Middle frontal gyrus (tissue), 1 donor: ENCODE measurements at regions not wholly inside any gene's neighbourhood (a gene's known extent, or its start where the extent isn't known, plus 50 kb on each side); places are given as distances from the start of the nearest gene placed in this dataset.
"Not testable (repeated sequence)": the region's sequence is repeated elsewhere in the genome, so short reads cannot be mapped to it uniquely, and the experiment has no call there.

ENCODE experiments used
- DNase-seq: peaks from one replicate; pipeline ENCODE4 v3.0.0-alpha.2; 2015; ENCODE audit warnings: low spot score; ENCODE audit errors: extremely low spot score

GRCh38 chr12:11978726-11979384 lies 91.9 kb upstream of the BCL2L14 start:
- no peak for DNase-seq

- no peak for DNase-seq
These were observed 90.6 kb upstream of the BCL2L14 start for GRCh38 chr12:11980115-11980514.

- DNase-seq = no peak
These were observed 89.5 kb upstream of the BCL2L14 start for GRCh38 chr12:11981121-11981733.

GRCh38 chr12:11984417-11984816 lies 86.3 kb upstream of the BCL2L14 start:
- DNase-seq = no peak

- no peak for DNase-seq
These were observed 84.6 kb upstream of the BCL2L14 start for GRCh38 chr12:11986165-11986564.

GRCh38 chr12:11987901-11988300 lies 82.8 kb upstream of the BCL2L14 start:
- no peak for DNase-seq

GRCh38 chr12:11991604-11992003 lies 79.1 kb upstream of the BCL2L14 start:
- no peak for DNase-seq

- DNase-seq = no peak
These were observed 78.2 kb upstream of the BCL2L14 start for GRCh38 chr12:11992515-11992914.

GRCh38 chr12:11998307-11998943 lies 72.3 kb upstream of the BCL2L14 start:
- DNase-seq = not testable (repeated sequence)

- DNase-seq = no peak
These were observed 71.8 kb upstream of the BCL2L14 start for GRCh38 chr12:11998944-11999315.

- DNase-seq = no peak
These were observed 67.1 kb upstream of the BCL2L14 start for GRCh38 chr12:12003609-12004008.

- DNase-seq = no peak
These were observed 66.2 kb upstream of the BCL2L14 start for GRCh38 chr12:12004524-12004923.

- no peak for DNase-seq
These were observed 63.6 kb upstream of the BCL2L14 start for GRCh38 chr12:12007001-12007712.

- DNase-seq = no peak
These were observed 63.0 kb upstream of the BCL2L14 start for GRCh38 chr12:12007713-12008231.

GRCh38 chr12:12008232-12008850 lies 62.4 kb upstream of the BCL2L14 start:
- no peak for DNase-seq

- DNase-seq = no peak
These were observed 61.7 kb upstream of the BCL2L14 start for GRCh38 chr12:12008931-12009611.

GRCh38 chr12:12009749-12010276 lies 60.9 kb upstream of the BCL2L14 start:
- DNase-seq = not testable (repeated sequence)

- peak; percentile 18 for DNase-seq
These were observed 60.3 kb upstream of the BCL2L14 start for GRCh38 chr12:12010277-12011039.

GRCh38 chr12:12011880-12012260 lies 58.9 kb upstream of the BCL2L14 start:
- no peak for DNase-seq
